ENCODE measurements at regions not wholly inside any gene's neighbourhood (a gene's known extent, or its start where the extent isn't known, plus 50 kb on each side); places are given as distances from the start of the nearest gene placed in this dataset.

DNA sequence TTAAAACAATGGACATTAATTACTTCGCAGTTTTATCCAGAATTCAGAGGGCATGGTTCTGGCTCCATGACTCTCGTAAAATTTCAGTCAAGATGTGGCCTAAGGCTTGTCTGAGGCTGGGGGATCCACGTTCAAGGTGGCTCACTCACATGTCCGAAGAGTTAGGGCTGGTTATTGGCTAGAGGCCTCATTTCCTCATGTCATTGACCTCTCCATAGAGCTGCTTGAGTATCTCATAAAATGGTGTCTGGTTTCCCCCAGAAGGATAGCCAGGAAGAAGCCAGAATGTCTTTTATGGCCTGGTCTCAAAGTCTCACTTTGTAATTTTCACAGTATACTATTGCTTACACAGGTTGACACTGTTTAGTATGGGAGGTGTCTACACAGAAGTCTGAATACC, 67.3 kb upstream of the DCBLD2 start:
- TF ChIP-seq, protein P1, sequence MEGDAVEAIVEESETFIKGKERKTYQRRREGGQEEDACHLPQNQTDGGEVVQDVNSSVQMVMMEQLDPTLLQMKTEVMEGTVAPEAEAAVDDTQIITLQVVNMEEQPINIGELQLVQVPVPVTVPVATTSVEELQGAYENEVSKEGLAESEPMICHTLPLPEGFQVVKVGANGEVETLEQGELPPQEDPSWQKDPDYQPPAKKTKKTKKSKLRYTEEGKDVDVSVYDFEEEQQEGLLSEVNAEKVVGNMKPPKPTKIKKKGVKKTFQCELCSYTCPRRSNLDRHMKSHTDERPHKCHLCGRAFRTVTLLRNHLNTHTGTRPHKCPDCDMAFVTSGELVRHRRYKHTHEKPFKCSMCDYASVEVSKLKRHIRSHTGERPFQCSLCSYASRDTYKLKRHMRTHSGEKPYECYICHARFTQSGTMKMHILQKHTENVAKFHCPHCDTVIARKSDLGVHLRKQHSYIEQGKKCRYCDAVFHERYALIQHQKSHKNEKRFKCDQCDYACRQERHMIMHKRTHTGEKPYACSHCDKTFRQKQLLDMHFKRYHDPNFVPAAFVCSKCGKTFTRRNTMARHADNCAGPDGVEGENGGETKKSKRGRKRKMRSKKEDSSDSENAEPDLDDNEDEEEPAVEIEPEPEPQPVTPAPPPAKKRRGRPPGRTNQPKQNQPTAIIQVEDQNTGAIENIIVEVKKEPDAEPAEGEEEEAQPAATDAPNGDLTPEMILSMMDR (IDR thresholded peaks at IDR 0.05; ENCODE audit: low read depth, low read length, missing control alignments), result no peak
- Histone ChIP-seq H3K4me3 (ENCODE audit: low read depth, low read length) (no peak overlapping the region), H3K36me3 (replicated peaks) (no peaks in the 10 kb centered on the region), H3K27me3 (replicated peaks) (no peaks in the 10 kb centered on the region), H3K27ac (peak overlapping the region; percentile 9)
- in situ Hi-C loops (cut with HindIII; ENCODE audit: low pct_ligation_motif_present, low sequenced_read_pairs), result no loop called here
- DNase-seq, result no peak

DNA sequence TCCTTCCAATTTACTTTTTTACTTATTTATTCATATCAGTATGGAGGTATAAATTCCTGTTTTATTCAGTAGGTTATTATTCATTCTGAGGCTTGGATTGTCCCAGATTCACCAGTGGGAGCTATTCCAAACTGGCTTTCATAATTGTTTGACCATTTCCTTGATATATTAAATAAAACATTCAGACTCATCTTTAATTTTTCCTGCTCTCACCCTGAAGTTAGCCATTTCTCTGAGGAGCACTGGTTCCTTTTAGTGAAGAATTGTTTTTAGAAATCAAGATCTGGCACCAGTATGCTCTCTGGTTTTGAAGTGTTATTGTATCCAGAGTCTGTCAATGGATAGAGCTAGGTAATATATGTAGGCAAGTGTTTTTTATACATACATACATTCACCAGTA, 66.9 kb upstream of the DCBLD2 start:
- TF ChIP-seq, protein P1 (IDR thresholded peaks at IDR 0.05; ENCODE audit: low read depth, low read length, missing control alignments), result no peak
- in situ Hi-C loops (cut with HindIII; ENCODE audit: low pct_ligation_motif_present, low sequenced_read_pairs), result no loop called here
- no peak for DNase-seq
- Histone ChIP-seq H3K4me3 (ENCODE audit: low read depth, low read length) (no peak overlapping the region), H3K27me3 (replicated peaks) (no peaks in the 10 kb centered on the region), H3K36me3 (replicated peaks) (no peaks in the 10 kb centered on the region), H3K27ac (peak overlapping the region; percentile 3)

DNA sequence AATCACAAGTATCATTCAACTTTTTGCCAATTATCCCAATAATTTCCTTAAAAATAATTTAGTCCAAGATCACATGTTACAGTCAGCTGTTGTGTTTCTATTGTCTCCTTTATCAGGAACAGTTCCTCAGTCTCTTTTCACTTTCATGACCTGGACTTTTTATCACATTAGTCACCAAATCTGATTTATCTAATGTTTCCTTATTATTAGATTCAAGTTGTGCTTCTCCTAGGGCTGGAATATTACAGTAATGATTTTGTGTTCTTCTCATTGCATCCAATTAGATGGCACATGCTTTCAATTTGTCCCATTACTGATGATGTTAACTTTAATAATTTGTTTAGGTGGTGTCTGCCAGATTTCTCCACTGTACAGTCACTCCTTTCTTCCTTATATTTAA, 66.3 kb upstream of the DCBLD2 start:
- H3K27ac ChIP-seq, result peak overlapping the region; percentile 69

DNA sequence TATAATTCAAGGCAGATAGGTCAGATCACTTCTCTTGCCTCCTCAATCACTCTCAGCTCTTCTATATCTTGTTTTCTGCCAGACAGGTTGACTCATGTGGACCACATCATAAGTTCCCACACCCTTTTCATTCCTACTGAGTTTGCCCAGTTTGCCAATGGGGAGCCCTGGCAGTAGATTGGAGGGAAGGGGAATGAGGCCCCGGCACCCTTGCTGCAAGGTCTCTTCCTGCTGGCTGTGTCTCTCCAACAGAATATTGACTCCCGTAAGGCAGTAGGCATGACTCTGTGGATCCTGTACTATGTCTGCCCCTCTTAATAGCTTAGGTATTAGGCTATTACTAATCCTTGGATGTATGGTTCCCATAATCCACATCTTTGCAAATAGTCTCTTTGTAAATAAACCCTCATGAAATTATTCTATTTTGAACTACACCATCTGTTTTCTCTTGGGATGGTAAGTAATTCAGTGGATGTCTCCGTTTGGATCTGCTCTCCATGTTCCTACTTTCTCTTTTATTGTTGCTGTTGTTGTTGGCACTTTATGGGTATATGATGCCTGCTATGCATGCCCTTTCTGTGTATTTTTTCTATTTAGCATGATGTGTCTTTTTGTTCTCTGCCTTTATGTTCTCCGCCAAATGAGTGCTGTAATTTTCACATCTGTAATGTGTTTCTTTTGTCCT, 65.5 kb upstream of the DCBLD2 start:
- TF ChIP-seq, protein P1 (IDR thresholded peaks at IDR 0.05; ENCODE audit: low read depth, low read length, missing control alignments), result no peak
- Histone ChIP-seq H3K27me3 (replicated peaks) (no peaks in the 10 kb centered on the region), H3K27ac (peak overlapping the region; percentile 69), H3K4me3 (ENCODE audit: low read depth, low read length) (no peak overlapping the region), H3K36me3 (replicated peaks) (no peaks in the 10 kb centered on the region)
- in situ Hi-C loops (cut with HindIII; ENCODE audit: low pct_ligation_motif_present, low sequenced_read_pairs), result no loop called here
- DNase-seq, result peak; percentile 36

More for the DNA sequence above, 66.3 kb upstream of the DCBLD2 start:
- no peak for DNase-seq
- TF ChIP-seq, protein P1 (IDR thresholded peaks at IDR 0.05; ENCODE audit: low read depth, low read length, missing control alignments), result no peak
- no peaks in the 10 kb centered on the region for H3K36me3 ChIP-seq (replicated peaks)
- in situ Hi-C loops (cut with HindIII; ENCODE audit: low pct_ligation_motif_present, low sequenced_read_pairs), result no loop called here
- H3K27me3 ChIP-seq (replicated peaks), result no peaks in the 10 kb centered on the region
- H3K4me3 ChIP-seq (ENCODE audit: low read depth, low read length), result no peak overlapping the region

DNA sequence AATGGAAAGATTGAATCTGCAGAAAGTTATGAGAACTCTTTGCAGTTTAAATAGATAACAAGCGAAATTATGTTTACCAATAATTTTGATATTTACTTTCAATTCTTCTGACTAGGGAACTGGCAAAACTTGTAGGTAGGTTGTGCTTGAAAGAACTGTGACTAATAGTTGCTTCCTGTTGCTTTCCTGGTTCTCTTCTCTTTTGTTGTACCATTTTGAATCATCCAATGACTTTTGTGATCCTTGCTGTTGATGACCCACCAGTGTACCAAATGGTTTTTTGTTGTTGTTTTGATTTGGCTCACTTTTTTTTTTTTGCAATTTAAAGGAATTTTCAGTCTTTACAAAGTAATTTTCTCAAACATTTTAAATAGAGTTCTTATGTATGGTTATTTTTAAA, 64.9 kb upstream of the DCBLD2 start:
- no peak overlapping the region for H3K27ac ChIP-seq
- no peak for DNase-seq

More for the DNA sequence above, 64.9 kb upstream of the DCBLD2 start:
- in situ Hi-C loops (cut with HindIII; ENCODE audit: low pct_ligation_motif_present, low sequenced_read_pairs), result no loop called here
- TF ChIP-seq, protein P1 (IDR thresholded peaks at IDR 0.05; ENCODE audit: low read depth, low read length, missing control alignments), result no peak
- no peaks in the 10 kb centered on the region for H3K27me3 ChIP-seq (replicated peaks)
- H3K4me3 ChIP-seq (ENCODE audit: low read depth, low read length), result no peak overlapping the region
- no peaks in the 10 kb centered on the region for H3K36me3 ChIP-seq (replicated peaks)
